ENCODE measurements at regions not wholly inside any gene's neighbourhood (a gene's known extent, or its start where the extent isn't known, plus 50 kb on each side); places are given as distances from the start of the nearest gene placed in this dataset.

GRCh38 chr11:121958971-121959325 lies 157.1 kb downstream of the BLID start:
- Histone ChIP-seq H3K4me1 (peaks cover 9 to 23% of the 10 kb centered on the region in 2 donors), H3K36me3 (no peaks in the 10 kb centered on the region), H3K4me3 (replicated peaks in 1 of 3) (no peak overlapping the region), H3K27ac (no peak overlapping the region), H3K9me3 (no peaks in the 10 kb centered on the region), H3K27me3 (no peaks in the 10 kb centered on the region)
- intact Hi-C loops (cut with DNase I): no loop called here
- TF ChIP-seq CTCF (IDR thresholded peaks at IDR 0.05) (no peak), POLR2A (IDR thresholded peaks at IDR 0.05) (no peak)
- 82% methylated on average over 5 of the region's 5 CpGs for WGBS, 2 donors
- DNase-seq: no peak

- intact Hi-C loops (cut with DNase I): no loop called here
- H3K36me3 ChIP-seq: no peaks in the 10 kb centered on the region
- H3K4me1 ChIP-seq: peaks cover 9 to 23% of the 10 kb centered on the region in 2 donors
- no peak overlapping the region for H3K4me3 ChIP-seq (replicated peaks in 1 of 3)
- TF ChIP-seq CTCF (IDR thresholded peaks at IDR 0.05) (no peak), POLR2A (IDR thresholded peaks at IDR 0.05) (no peak)
- no peaks in the 10 kb centered on the region for H3K27me3 ChIP-seq
- WGBS, 2 donors: 63 to 92% methylated on average over 3 of the region's 3 CpGs
- H3K27ac ChIP-seq: no peak overlapping the region
- no peaks in the 10 kb centered on the region for H3K9me3 ChIP-seq
- DNase-seq: no peak
Measured at GRCh38 chr11:121958323-121958970, 157.6 kb downstream of the BLID start.

GRCh38 chr11:121953122-121953521 lies 162.9 kb downstream of the BLID start:
- intact Hi-C loops (cut with DNase I): no loop called here
- Histone ChIP-seq H3K4me1 (no peaks in the 10 kb centered on the region), H3K27me3 (no peaks in the 10 kb centered on the region), H3K27ac (no peak overlapping the region), H3K4me3 (replicated peaks in 1 of 3) (no peak overlapping the region), H3K36me3 (no peaks in the 10 kb centered on the region), H3K9me3 (no peaks in the 10 kb centered on the region)
- DNase-seq: no peak
- 93 to 94% methylated on average over 2 of the region's 2 CpGs for WGBS, 2 donors
- TF ChIP-seq CTCF (IDR thresholded peaks at IDR 0.05) (no peak), POLR2A (IDR thresholded peaks at IDR 0.05) (no peak)

GRCh38 chr11:121950160-121950559 lies 165.9 kb downstream of the BLID start:
- Histone ChIP-seq H3K36me3 (no peaks in the 10 kb centered on the region), H3K27ac (no peak overlapping the region), H3K27me3 (no peaks in the 10 kb centered on the region), H3K4me1 (no peaks in the 10 kb centered on the region), H3K4me3 (replicated peaks in 1 of 3) (no peak overlapping the region), H3K9me3 (no peaks in the 10 kb centered on the region)
- no peak for DNase-seq
- intact Hi-C loops (cut with DNase I): no loop called here
- WGBS, 2 donors: 84 to 92% methylated on average over 3 of the region's 3 CpGs
- TF ChIP-seq POLR2A (IDR thresholded peaks at IDR 0.05) (no peak), CTCF (IDR thresholded peaks at IDR 0.05) (no peak)

- no peak for DNase-seq
- Histone ChIP-seq H3K4me3 (replicated peaks in 1 of 3) (no peak overlapping the region), H3K9me3 (no peaks in the 10 kb centered on the region), H3K27ac (no peak overlapping the region), H3K27me3 (no peaks in the 10 kb centered on the region), H3K36me3 (no peaks in the 10 kb centered on the region), H3K4me1 (no peaks in the 10 kb centered on the region)
- WGBS, 2 donors: 91 to 92% methylated on average over 3 of the region's 3 CpGs
- TF ChIP-seq POLR2A (IDR thresholded peaks at IDR 0.05) (no peak), CTCF (IDR thresholded peaks at IDR 0.05) (no peak)
- intact Hi-C loops (cut with DNase I): no loop called here
Measured at GRCh38 chr11:121946514-121946913, 169.5 kb downstream of the BLID start.

Data from thyroid gland (tissue), 4 donors.